Uterus (tissue), 2 donors: ENCODE measurements at regions not wholly inside any gene's neighbourhood (a gene's known extent, or its start where the extent isn't known, plus 50 kb on each side); places are given as distances from the start of the nearest gene placed in this dataset.

ENCODE experiments used
- CTCF ChIP-seq, 4 experiments: fragments of 200-600 bp in 2 of 4; fragments of 450-650 bp in 2 of 4; sonication (generic) in 2 of 4; IDR thresholded peaks; one replicate each; pipeline ENCODE4 v1.5.1; 2016 to 2019; ENCODE audit warnings: antibody characterized with exemption in 4 of 4, mild to moderate bottlenecking in 2 of 4, moderate library complexity in 1 of 4
- POLR2A ChIP-seq, 2 donors: fragments of 450-650 bp; IDR thresholded peaks; one replicate each; pipeline ENCODE4 v1.6.1; 2016; ENCODE audit warnings: antibody characterized with exemption in 2 of 2, mild to moderate bottlenecking in 1 of 2, moderate library complexity in 1 of 2

- TF ChIP-seq CTCF (IDR thresholded peaks at IDR 0.05) (no peak), POLR2A (IDR thresholded peaks at IDR 0.05) (no peak)
Measured at GRCh38 chr18:40695526-40695925, 1259.5 kb upstream of the PIK3C3 start.
